ENCODE measurements at regions not wholly inside any gene's neighbourhood (a gene's known extent, or its start where the extent isn't known, plus 50 kb on each side); places are given as distances from the start of the nearest gene placed in this dataset.

DNA sequence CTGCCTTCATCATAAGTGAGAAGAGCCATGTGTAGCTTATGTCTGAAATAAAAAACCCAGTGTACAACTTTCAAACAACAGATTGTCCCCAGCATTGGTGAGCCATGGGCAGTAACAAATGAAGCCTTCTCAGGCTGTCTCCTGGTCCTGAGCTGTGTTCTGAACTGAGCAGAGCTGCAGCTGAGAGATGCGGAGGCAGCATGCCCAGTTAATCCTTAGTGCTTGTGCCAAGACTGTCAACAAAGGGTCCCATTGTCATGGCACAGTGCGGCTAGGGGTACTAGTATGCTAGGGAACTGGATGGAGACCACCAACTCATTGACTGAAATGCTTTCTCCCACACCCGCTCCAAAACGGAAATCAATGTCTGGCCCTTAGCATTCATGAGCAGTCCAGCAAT is 154.3 kb downstream of the RMST start:
- Mint-ChIP-seq H3K4me1 (ENCODE audit: low read depth, unreplicated experiment) (no peaks in the 10 kb centered on the region), H3K9me3 (ENCODE audit: unreplicated experiment) (no peaks in the 10 kb centered on the region), H3K4me3 (ENCODE audit: unreplicated experiment) (no peak overlapping the region)

DNA sequence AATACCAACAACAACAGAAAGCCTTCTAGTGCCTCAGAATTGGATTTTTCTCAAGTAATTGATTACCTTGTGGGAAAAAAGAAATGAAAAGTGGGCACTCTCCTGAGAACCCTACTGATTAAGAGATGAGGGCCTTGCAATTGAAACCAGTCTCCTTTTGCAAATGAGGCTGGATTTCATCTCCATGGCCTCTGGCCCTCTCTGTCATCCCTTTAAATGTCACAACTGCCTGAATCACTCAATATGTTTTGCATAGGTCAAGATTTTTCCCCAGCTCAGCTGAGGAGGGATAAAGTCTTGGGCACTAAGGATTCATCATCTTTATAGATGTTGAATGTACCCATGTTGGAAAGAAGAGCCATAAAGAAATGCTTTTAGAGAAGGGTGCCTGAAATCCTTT is 166.4 kb downstream of the RMST start:
- no peaks in the 10 kb centered on the region for H3K27me3 Mint-ChIP-seq (ENCODE audit: unreplicated experiment)
- no peaks in the 10 kb centered on the region for H3K9me3 Mint-ChIP-seq (ENCODE audit: unreplicated experiment)
- TF ChIP-seq, protein P1, sequence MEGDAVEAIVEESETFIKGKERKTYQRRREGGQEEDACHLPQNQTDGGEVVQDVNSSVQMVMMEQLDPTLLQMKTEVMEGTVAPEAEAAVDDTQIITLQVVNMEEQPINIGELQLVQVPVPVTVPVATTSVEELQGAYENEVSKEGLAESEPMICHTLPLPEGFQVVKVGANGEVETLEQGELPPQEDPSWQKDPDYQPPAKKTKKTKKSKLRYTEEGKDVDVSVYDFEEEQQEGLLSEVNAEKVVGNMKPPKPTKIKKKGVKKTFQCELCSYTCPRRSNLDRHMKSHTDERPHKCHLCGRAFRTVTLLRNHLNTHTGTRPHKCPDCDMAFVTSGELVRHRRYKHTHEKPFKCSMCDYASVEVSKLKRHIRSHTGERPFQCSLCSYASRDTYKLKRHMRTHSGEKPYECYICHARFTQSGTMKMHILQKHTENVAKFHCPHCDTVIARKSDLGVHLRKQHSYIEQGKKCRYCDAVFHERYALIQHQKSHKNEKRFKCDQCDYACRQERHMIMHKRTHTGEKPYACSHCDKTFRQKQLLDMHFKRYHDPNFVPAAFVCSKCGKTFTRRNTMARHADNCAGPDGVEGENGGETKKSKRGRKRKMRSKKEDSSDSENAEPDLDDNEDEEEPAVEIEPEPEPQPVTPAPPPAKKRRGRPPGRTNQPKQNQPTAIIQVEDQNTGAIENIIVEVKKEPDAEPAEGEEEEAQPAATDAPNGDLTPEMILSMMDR (IDR thresholded peaks at IDR 0.05; ENCODE audit: partially characterized antibody, unreplicated experiment), result no peak
- no peak overlapping the region for H3K27ac Mint-ChIP-seq (ENCODE audit: unreplicated experiment)
- no peak overlapping the region for H3K4me3 Mint-ChIP-seq (ENCODE audit: unreplicated experiment)
- DNase-seq, result no peak
- no peaks in the 10 kb centered on the region for H3K36me3 Mint-ChIP-seq (ENCODE audit: unreplicated experiment)
- no peaks in the 10 kb centered on the region for H3K4me1 Mint-ChIP-seq (ENCODE audit: low read depth, unreplicated experiment)

More for the DNA sequence above, 154.3 kb downstream of the RMST start:
- DNase-seq, result no peak
- TF ChIP-seq, protein P1 (IDR thresholded peaks at IDR 0.05; ENCODE audit: partially characterized antibody, unreplicated experiment), result no peak
- Mint-ChIP-seq H3K27ac (ENCODE audit: unreplicated experiment) (no peak overlapping the region), H3K27me3 (ENCODE audit: unreplicated experiment) (no peaks in the 10 kb centered on the region), H3K36me3 (ENCODE audit: unreplicated experiment) (no peaks in the 10 kb centered on the region)

DNA sequence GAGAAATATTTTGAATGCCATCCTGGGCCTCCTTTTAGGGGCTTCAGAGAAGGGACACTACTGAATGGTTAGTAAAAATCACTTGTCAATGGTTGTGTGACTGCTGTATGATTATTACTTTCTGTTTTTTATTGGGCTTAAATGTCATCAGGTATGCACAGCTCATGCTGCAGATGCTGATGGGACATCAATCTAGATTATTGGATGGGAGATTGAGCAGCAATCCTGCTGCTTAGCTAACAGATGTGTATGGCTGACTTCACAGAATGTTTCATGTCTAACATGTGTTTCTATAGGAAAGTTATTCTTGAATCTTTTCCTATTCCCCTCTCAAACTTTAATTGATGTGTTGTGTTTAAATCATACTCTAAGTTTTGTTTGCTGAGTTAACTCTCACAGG is 166.8 kb downstream of the RMST start:
- Mint-ChIP-seq H3K9me3 (ENCODE audit: unreplicated experiment) (no peaks in the 10 kb centered on the region), H3K4me1 (ENCODE audit: low read depth, unreplicated experiment) (no peaks in the 10 kb centered on the region), H3K27me3 (ENCODE audit: unreplicated experiment) (no peaks in the 10 kb centered on the region), H3K36me3 (ENCODE audit: unreplicated experiment) (no peaks in the 10 kb centered on the region), H3K27ac (ENCODE audit: unreplicated experiment) (no peak overlapping the region), H3K4me3 (ENCODE audit: unreplicated experiment) (no peak overlapping the region)
- TF ChIP-seq, protein P1 (IDR thresholded peaks at IDR 0.05; ENCODE audit: partially characterized antibody, unreplicated experiment), result no peak
- no peak for DNase-seq

DNA sequence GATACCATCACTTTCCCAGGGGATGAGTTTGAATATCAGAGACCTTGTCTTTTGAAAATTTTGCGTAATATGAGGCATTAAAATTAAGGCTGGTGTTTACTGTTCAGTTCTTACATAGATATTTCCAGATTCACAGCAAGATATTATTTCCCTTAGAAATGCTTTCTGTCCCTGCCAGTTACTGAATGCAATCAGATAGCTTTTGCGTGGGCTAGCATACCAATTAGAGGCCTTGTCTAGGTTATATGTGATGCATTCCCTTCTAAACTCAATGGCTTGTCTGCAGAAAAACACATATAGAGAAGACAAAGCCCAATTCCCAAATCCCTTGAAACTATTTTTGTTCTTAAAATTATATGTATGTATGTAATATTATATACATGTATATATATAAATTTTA is 167.8 kb downstream of the RMST start:
- Mint-ChIP-seq H3K4me1 (ENCODE audit: low read depth, unreplicated experiment) (no peaks in the 10 kb centered on the region), H3K9me3 (ENCODE audit: unreplicated experiment) (no peaks in the 10 kb centered on the region), H3K4me3 (ENCODE audit: unreplicated experiment) (no peak overlapping the region), H3K36me3 (ENCODE audit: unreplicated experiment) (no peaks in the 10 kb centered on the region), H3K27ac (ENCODE audit: unreplicated experiment) (no peak overlapping the region), H3K27me3 (ENCODE audit: unreplicated experiment) (peaks cover 2% of the 10 kb centered on the region)
- TF ChIP-seq, protein P1 (IDR thresholded peaks at IDR 0.05; ENCODE audit: partially characterized antibody, unreplicated experiment), result no peak
- no peak for DNase-seq

DNA sequence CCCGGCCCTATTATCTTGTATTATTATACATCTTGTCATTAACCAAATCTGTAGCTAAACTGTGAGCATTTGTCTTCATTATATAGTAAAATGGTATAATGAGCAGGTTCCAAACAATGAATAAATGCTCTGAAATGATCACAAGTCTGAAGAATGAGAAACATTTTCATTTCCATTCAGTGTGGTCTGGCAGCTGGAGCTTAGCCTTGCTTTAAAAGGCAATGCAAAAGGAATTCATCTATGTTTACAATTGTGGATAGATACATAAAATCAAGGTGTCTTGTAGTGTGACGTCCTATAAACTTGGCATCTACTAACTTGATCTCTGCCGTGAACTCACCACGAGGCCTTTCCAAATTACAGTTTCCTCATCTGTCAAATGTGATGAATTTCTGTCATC is 168.3 kb downstream of the RMST start:
- H3K9me3 Mint-ChIP-seq (ENCODE audit: unreplicated experiment), result no peaks in the 10 kb centered on the region
- H3K27ac Mint-ChIP-seq (ENCODE audit: unreplicated experiment), result no peak overlapping the region
- H3K4me1 Mint-ChIP-seq (ENCODE audit: low read depth, unreplicated experiment), result no peaks in the 10 kb centered on the region
- DNase-seq, result no peak
- H3K36me3 Mint-ChIP-seq (ENCODE audit: unreplicated experiment), result no peaks in the 10 kb centered on the region
- TF ChIP-seq, protein P1 (IDR thresholded peaks at IDR 0.05; ENCODE audit: partially characterized antibody, unreplicated experiment), result no peak
- no peak overlapping the region for H3K4me3 Mint-ChIP-seq (ENCODE audit: unreplicated experiment)
- peaks cover 2% of the 10 kb centered on the region for H3K27me3 Mint-ChIP-seq (ENCODE audit: unreplicated experiment)

Data from glutamatergic neuron (in vitro differentiated cells).